Natural killer cell (primary cell): ENCODE measurements at regions not wholly inside any gene's neighbourhood (a gene's known extent, or its start where the extent isn't known, plus 50 kb on each side); places are given as distances from the start of the nearest gene placed in this dataset.
"Not testable (repeated sequence)": the region's sequence is repeated elsewhere in the genome, so short reads cannot be mapped to it uniquely, and the experiment has no call there.

Source experiments
- ATAC-seq, 3 donors: fragments of 150-1000 bp in 2 of 3; fragments of 200-7000 bp in 1 of 3; cut with Tn5 transposase; 1 replicate in 1 of 3; 2 replicates in 2 of 3; pipeline ENCODE4 v1.10.0; 2021; ENCODE audit warnings: mild to moderate bottlenecking in 2 of 3, moderate library complexity in 2 of 3
- DNase-seq, 2 donors: peaks; one replicate each; pipeline versions ENCODE4 v3.0.0 to v3.0.0-alpha.2; 2013 to 2021; ENCODE audit warnings: mixed read lengths in 1 of 2
- H3K27ac ChIP-seq: one replicate; pipeline ENCODE4 v1.5.1; 2013; ENCODE audit warnings: mild to moderate bottlenecking, low read length
- H3K27me3 ChIP-seq: one replicate; pipeline ENCODE4 v1.6.1; 2013; ENCODE audit warnings: low read length; ENCODE audit not compliant: control insufficient read depth, insufficient read depth
- H3K36me3 ChIP-seq: one replicate; pipeline ENCODE4 v1.6.1; 2013; ENCODE audit warnings: low read length; ENCODE audit not compliant: control insufficient read depth, insufficient read depth
- H3K4me1 ChIP-seq: one replicate; pipeline ENCODE4 v1.6.1; 2013; ENCODE audit warnings: low read length; ENCODE audit not compliant: control insufficient read depth, insufficient read depth
- H3K4me3 ChIP-seq: one replicate; pipeline ENCODE4 v1.5.1; 2013; ENCODE audit warnings: low read length
- H3K9me3 ChIP-seq: one replicate; pipeline ENCODE4 v1.6.1; 2013; ENCODE audit warnings: low read length; ENCODE audit not compliant: control insufficient read depth, insufficient read depth
- H3K27ac Mint-ChIP-seq, 2 donors: one replicate each; pipeline ENCODE4 v1.8.0; 2022; ENCODE audit warnings: mild to moderate bottlenecking in 2 of 2, mixed read lengths in 2 of 2, moderate library complexity in 1 of 2
- H3K27me3 Mint-ChIP-seq, 2 donors: one replicate each; pipeline ENCODE4 v1.8.0; 2022; ENCODE audit warnings: low read depth in 2 of 2, mixed read lengths in 2 of 2
- H3K36me3 Mint-ChIP-seq: one replicate; pipeline ENCODE4 v1.8.0; 2022; ENCODE audit warnings: mixed read lengths
- H3K4me1 Mint-ChIP-seq, 2 donors: one replicate each; pipeline ENCODE4 v1.8.0; 2022; ENCODE audit warnings: mixed read lengths in 2 of 2
- H3K4me3 Mint-ChIP-seq: one replicate; pipeline ENCODE4 v1.8.0; 2022; ENCODE audit warnings: mild to moderate bottlenecking, moderate library complexity, mixed read lengths
- H3K9me3 Mint-ChIP-seq, 2 donors: one replicate each; pipeline ENCODE4 v1.8.0; 2022; ENCODE audit warnings: mixed read lengths in 2 of 2
- CTCF ChIP-seq: fragments of 200-600 bp; IDR thresholded peaks from one replicate; pipeline ENCODE4 v1.8.0; 2022; ENCODE audit warnings: antibody characterized with exemption
- WGBS: methylation state at CpG from one replicate; pipeline ENCODE4 v1.1.7; 2013; ENCODE audit warnings: missing lambda C conversion rate; ENCODE audit not compliant: insufficient coverage; 5-methylcytosine and 5-hydroxymethylcytosine counted together
- intact Hi-C: fragments of 100-400 bp; cut with micrococcal nuclease; formaldehyde crosslinking; loops from one replicate; pipeline ENCODE4 v1.14.2; 2022

- H3K36me3 ChIP-seq, result no peaks in the 10 kb centered on the region
- H3K27me3 ChIP-seq, result no peaks in the 10 kb centered on the region
- no peaks in the 10 kb centered on the region for H3K9me3 ChIP-seq
- DNase-seq (peak; percentile 56 to 66), ATAC-seq (peak; percentile 73 to 87 (median 79))
- Mint-ChIP-seq H3K4me3 (no peak overlapping the region), H3K9me3 (no peaks in the 10 kb centered on the region), H3K36me3 (no peaks in the 10 kb centered on the region), H3K27ac (no peak overlapping the region), H3K4me1 (peaks cover 6% of the 10 kb centered on the region in 2 donors), H3K27me3 (peaks cover 16 to 28% of the 10 kb centered on the region in 2 donors)
- TF ChIP-seq CTCF, result peak; percentile 84
- no peaks in the 10 kb centered on the region for H3K4me1 ChIP-seq
- 43% methylated on average over 6 of the region's 10 CpGs for WGBS
- no peak overlapping the region for H3K4me3 ChIP-seq
- H3K27ac ChIP-seq, result no peak overlapping the region
- intact Hi-C loops, result loop anchor here (1.0 kb wide), 2 partner anchors 341 to 345 kb away; no protein-coding TSS in a partner anchor
These were observed 65.7 kb upstream of the MAP9 start for GRCh38 chr4:155442267-155443105.

GRCh38 chr4:155441475-155441874 is 64.7 kb upstream of the MAP9 start:
- H3K9me3 Mint-ChIP-seq, result no peaks in the 10 kb centered on the region
- ATAC-seq (no peak), DNase-seq (no peak)
- H3K9me3 ChIP-seq, result no peaks in the 10 kb centered on the region
- H3K4me1 Mint-ChIP-seq, result peaks cover 6% of the 10 kb centered on the region in 2 donors
- no peaks in the 10 kb centered on the region for H3K4me1 ChIP-seq
- H3K36me3 ChIP-seq, result no peaks in the 10 kb centered on the region
- H3K27ac Mint-ChIP-seq, result no peak overlapping the region
- TF ChIP-seq CTCF, result no peak
- intact Hi-C loops, result no loop called here
- WGBS, result 89% methylated on average over 1 of the region's 1 CpG
- H3K27ac ChIP-seq, result no peak overlapping the region
- peaks cover 13 to 26% of the 10 kb centered on the region in 2 donors for H3K27me3 Mint-ChIP-seq
- H3K4me3 Mint-ChIP-seq, result no peak overlapping the region
- H3K36me3 Mint-ChIP-seq, result no peaks in the 10 kb centered on the region
- H3K27me3 ChIP-seq, result no peaks in the 10 kb centered on the region
- H3K4me3 ChIP-seq, result no peak overlapping the region

GRCh38 chr4:155439760-155440159 is 63.0 kb upstream of the MAP9 start:
- ATAC-seq, H3K36me3 ChIP-seq, H3K36me3 Mint-ChIP-seq, H3K4me1 ChIP-seq, H3K27me3 ChIP-seq, H3K9me3 ChIP-seq, H3K4me3 Mint-ChIP-seq, H3K4me1 Mint-ChIP-seq, DNase-seq, intact Hi-C loops, H3K27ac Mint-ChIP-seq, H3K9me3 Mint-ChIP-seq, H3K4me3 ChIP-seq, H3K27ac ChIP-seq: not testable (repeated sequence)
- 97% methylated on average over 6 of the region's 6 CpGs for WGBS
- peaks cover 16 to 25% of the 10 kb centered on the region in 2 donors for H3K27me3 Mint-ChIP-seq

GRCh38 chr4:155434904-155435303 is 58.1 kb upstream of the MAP9 start:
- Mint-ChIP-seq H3K27ac (no peak overlapping the region), H3K9me3 (no peaks in the 10 kb centered on the region), H3K4me3 (no peak overlapping the region), H3K4me1 (no peaks in the 10 kb centered on the region), H3K36me3 (no peaks in the 10 kb centered on the region), H3K27me3 (peaks cover 5 to 10% of the 10 kb centered on the region in 2 donors)
- Histone ChIP-seq H3K4me1 (no peaks in the 10 kb centered on the region), H3K27ac (no peak overlapping the region), H3K9me3 (no peaks in the 10 kb centered on the region), H3K27me3 (no peaks in the 10 kb centered on the region), H3K4me3 (no peak overlapping the region), H3K36me3 (no peaks in the 10 kb centered on the region)
- intact Hi-C loops, result no loop called here
- DNase-seq (no peak), ATAC-seq (no peak)
- 92% methylated on average over 2 of the region's 3 CpGs for WGBS
- TF ChIP-seq CTCF, result no peak
